Superior temporal gyrus (tissue), 1 donor: ENCODE measurements at regions not wholly inside any gene's neighbourhood (a gene's known extent, or its start where the extent isn't known, plus 50 kb on each side); places are given as distances from the start of the nearest gene placed in this dataset.
"Not testable (repeated sequence)": the region's sequence is repeated elsewhere in the genome, so short reads cannot be mapped to it uniquely, and the experiment has no call there.

Source experiments
- DNase-seq: peaks from one replicate; pipeline ENCODE4 v3.0.0-alpha.2; 2016; ENCODE audit errors: extremely low spot score

- DNase-seq = no peak
These were observed 439.4 kb upstream of the ZNF462 start for GRCh38 chr9:106423575-106423974.

GRCh38 chr9:106432631-106433030 lies 430.3 kb upstream of the ZNF462 start:
- DNase-seq = no peak

DNA sequence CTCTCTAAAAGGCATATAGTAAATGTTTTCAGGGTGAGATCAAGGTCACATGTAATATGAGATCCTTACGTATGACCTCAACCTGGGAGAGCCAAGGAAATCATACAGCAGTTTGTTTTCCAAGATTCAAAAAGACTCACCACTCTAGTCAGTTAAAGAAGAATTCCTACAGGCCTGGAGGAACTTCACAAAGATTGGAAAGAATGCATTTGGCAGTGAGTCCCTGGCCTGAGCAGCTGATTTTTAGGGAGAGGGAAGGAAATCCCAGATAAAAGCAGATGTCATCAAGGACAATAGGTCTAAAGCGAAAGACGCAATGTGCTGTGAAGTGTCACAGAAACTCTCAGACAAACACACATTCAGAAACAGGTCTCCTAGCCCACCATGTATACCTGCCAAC lies 424.0 kb upstream of the ZNF462 start:
- no peak for DNase-seq

- DNase-seq = no peak
These were observed 421.7 kb upstream of the ZNF462 start for GRCh38 chr9:106441283-106441682.

DNA sequence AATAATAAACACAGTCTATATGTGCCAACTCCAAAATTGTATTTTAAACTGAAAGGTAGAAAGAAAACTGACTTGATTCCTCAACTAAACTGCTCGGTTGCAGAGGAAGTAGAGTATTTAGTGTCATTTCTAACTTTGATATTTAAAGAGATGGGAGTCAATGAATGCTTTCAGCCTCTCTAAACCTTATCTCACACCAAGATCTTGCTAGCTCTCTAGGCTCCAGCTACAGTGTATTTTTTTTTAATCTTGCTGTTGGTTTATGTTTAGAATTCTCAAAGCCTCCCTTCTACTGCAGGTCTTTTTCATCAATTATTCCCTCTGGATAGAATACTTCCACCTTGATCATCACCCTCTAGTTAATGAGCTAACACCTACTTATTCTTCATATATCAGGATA lies 419.4 kb upstream of the ZNF462 start:
- DNase-seq = no peak

DNA sequence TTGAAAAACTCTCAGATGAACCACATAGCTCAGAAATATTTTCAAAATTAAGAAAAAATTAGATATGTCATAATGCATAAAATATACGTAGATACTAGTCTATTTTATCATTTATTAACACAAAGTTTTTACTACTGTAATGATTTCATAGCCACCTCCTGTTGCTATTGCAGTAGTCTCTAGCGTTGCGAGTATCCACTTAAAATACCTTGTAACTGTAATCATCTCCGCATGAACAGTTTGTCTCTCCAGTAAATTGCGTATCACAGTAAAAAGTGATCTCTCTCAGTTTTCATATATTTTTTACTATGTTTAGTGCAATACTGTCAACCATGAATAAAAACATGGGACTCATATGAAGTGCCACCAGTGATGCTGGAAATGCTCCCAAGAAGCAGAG lies 417.9 kb upstream of the ZNF462 start:
- no peak for DNase-seq

- DNase-seq = no peak
These were observed 413.5 kb upstream of the ZNF462 start for GRCh38 chr9:106449336-106449927.

GRCh38 chr9:106450549-106450948 lies 412.4 kb upstream of the ZNF462 start:
- no peak for DNase-seq

GRCh38 chr9:106451223-106451622 lies 411.7 kb upstream of the ZNF462 start:
- no peak for DNase-seq

DNA sequence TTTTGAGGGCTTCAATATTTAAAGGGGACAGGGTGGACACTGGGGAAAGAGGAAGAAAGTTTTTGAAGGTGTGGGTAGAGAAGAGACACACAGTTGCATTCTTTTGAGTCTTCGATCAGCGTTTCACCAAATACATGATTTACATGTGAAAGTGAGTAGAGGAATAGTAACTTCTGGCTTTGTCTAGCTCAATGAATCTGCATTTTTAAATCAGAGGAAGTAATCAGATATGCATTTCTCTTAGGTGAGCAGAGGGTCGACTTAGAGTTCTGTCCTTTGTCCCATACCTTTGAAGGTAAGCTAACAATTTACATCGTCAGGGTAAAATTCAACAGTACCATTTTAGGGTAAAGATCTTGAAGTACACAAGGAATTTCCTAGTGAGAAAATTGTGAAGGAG lies 406.4 kb upstream of the ZNF462 start:
- DNase-seq = no peak

- no peak for DNase-seq
These were observed 395.7 kb upstream of the ZNF462 start for GRCh38 chr9:106467113-106467864.

- DNase-seq = no peak
These were observed 395.2 kb upstream of the ZNF462 start for GRCh38 chr9:106467865-106468164.

GRCh38 chr9:106468431-106468830 lies 394.5 kb upstream of the ZNF462 start:
- no peak for DNase-seq

DNA sequence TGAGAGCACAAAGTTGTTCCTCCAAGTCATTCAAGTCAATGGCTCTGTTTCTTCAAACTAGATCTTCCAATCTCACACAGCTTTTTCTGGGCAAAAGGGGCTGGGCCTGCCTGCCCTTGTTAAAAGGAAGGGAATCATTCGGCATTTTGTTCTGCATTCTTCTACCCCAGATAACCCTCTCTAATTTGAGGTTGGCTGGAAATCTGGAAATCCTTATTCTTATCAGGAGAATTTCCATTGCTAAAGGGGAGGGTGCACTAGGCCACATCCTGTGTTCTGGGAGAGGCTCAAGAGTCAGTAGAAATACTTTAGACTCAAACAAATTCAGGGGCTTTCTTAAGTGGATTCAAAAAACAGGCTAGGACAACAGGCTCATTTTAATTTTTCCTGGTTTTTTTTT lies 384.7 kb upstream of the ZNF462 start:
- DNase-seq = no peak

DNA sequence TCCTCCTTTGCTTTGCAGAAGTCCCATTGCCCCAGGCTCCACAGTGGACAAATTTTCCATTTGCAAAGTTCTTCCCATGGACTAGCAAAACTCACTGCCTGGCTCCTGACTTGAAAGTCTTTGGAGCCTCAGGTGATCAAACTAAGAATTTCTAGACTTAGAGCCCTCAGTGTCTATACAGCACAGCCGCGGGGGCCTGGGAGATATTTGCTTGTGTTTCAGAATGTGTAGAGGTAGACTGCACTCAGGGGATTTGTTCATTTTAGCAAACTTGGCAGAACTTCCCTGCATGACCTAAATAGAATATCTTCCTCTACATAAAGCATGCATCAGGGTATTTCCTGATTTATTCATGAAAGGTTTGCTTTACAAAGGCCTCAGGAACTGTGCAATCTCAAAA lies 384.2 kb upstream of the ZNF462 start:
- no peak for DNase-seq

DNA sequence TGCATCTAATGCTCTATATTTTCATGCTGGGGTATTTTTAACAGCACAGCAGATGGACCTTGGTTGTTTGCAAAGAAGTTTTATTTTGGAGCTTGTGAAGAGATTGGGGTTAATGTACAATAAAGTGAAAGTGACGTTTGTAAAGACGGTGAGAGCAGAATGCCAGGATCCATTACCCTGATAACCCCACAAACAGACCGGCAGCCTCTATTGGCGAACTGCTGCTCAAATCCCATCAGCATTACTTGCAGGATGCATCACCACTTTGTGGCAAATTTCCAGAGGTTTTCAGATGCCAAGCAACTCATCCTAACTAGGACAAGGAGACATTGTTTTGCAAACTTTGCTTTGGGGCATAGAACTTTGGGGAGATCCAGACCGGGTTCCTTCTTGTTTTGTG lies 383.3 kb upstream of the ZNF462 start:
- no peak for DNase-seq

DNA sequence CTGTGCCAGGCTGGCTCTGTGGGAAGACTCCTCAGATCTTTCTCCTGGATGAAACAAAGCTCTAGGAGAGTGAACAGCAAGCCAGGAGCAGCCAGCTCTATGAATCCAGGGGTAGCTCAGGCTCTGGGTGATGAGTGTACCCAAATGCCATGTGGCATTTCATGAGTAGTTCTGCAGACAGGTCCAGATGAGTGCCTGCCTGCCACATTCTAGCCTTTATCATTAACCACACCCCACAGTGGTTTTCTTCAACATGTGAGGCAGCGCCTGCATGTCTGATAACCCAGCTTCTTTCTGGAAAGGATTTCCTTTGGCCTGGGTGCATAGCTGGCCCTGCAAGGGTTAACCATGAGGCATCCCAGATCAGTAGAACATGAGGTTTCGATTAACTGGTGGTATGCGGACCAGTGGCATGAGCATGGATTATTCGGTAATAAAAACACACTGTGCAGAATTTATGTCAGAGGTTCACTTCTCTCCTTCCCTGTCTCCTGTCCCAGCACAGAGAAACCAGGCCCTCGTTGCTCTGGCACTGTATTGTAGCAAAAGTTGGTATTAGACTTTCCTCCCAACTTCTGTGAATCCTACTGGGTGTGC lies 381.9 kb upstream of the ZNF462 start:
- DNase-seq = no peak

DNA sequence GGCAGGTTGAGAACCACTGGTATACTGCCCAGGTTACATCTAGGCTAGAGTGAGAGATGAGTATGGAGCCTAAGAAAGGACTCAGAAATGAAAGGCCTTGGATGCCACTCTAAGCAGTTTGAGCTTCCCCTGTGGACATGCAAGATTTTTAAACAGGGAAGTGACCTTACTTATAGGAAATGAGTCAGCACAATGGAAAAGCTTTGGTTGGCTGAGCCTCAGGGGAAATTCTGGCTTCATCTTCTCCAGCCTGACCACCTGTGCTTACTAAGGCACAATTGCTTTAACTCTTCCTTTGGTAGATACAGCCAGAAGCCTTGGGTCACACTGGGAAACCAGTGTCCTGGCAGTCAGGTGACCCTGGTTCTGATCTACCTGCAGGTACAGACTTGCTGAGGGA lies 380.2 kb upstream of the ZNF462 start:
- DNase-seq = no peak

DNA sequence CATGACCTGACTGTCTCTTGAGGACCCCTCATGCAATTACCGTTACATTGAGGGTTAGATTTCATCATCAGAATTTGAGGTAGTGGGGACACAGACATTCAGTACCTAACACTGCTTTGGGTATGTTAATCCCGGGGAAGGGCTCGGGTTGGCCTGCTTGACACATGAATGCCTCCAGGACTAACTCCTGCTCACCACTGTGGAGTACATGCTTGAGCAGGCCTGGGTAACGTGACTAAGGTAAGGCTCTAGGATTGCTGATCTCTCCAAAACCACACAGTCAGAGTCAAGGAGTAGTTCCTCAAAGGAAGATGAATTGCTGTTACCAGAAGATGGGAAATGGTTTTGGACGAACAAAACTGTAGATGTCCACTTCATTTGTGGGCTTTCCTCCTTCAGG lies 376.3 kb upstream of the ZNF462 start:
- no peak for DNase-seq

DNA sequence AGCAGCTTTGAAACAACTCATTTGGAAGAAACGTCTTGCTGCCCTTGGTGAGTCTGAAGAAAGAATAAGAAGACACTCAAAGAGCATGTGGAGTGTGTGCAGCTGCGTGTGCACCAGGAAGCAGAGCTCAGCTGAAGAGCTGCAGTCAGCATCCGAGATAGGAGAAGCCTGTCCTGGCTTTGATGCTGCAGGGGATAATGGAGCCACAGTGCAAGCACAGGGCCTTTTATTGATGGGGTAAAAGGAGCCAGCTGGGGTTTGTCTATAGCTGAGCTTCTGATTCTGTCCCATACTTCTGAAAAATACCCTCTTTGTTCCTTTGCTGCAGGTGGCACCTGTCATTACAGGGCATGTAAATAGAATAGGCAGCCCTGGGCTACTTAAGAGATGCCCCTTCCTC lies 375.7 kb upstream of the ZNF462 start:
- peak; percentile 64 for DNase-seq

DNA sequence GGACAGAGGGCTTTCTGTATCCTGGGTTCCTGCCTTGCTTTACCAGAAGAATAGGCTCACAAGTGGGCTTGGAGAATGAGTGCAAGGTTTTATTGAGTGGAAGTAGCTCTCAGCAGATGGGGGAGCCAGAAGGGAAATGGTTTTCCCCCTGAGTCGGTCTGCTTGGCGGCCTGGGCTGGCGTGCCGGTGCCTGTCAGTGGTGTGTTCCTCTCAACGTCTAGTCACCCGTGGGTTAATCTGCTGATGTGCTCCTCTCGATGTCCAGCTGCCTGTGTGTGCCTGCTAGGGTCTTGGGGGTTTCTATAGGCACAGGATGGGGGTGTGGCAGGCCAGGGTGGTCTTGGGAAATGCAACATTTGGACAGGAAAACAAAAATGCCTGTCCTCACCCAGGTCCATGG lies 370.8 kb upstream of the ZNF462 start:
- not testable (repeated sequence) for DNase-seq

DNA sequence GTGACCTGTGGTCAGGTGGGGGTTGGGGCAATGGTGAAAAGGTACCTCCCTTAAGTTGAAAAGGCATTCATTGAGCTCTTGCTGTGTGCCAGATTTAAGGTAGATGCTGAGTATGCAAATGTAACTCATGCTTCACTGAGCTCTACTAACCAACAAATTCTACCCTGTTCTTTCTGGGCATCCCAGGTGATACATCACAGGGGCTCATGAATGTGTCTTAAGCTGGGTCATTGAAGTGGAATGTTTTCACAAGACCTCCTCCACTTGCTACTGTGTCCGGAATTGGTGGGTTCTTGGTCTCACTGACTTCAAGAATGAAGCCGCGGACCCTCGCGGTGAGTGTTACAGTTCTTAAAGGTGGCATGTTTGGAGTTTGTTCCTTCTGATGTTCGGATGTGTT lies 362.8 kb upstream of the ZNF462 start:
- no peak for DNase-seq

DNA sequence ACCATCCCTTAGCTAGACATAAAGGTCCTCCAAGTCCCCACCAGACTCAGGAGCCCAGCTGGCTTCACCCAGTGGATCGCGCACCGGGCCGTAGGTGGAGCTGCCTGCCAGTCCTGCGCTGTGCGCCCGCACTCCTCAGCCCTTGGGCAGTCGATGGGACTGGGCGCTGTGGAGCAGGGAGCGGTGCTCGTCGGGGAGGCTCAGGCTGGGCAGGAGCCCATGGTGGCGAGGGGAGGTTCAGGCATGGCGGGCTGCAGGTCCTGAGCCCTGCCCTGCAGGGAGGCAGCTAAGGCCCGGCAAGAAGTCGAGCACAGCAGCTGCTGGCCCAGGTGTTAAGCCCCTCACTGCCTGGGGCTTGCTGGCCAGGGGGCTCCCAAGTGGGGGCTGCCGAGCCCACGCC lies 361.8 kb upstream of the ZNF462 start:
- DNase-seq = not testable (repeated sequence)

DNA sequence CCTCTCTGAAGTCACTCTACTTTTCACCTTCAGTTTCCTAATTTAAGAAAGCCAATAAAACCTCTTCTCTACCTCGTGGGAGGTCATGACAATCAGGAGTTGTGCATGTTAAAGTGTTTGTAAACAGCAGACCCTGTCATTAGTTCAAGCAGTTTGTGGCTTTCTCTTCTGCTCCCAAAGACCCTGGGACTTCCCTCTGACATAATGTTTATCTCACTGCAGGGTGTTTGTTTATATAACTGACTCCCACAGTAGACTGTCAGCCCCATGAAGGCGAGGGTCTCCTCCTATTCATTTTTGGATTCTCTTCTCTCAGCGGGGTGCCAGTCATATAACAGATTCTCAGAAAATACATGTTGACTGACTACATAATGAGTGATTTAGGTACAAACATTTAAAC lies 360.0 kb upstream of the ZNF462 start:
- DNase-seq = no peak
